NCI-H526 treated with DMSO at 0.1 percent for 48 hours (cell line): ENCODE measurements at regions not wholly inside any gene's neighbourhood (a gene's known extent, or its start where the extent isn't known, plus 50 kb on each side); places are given as distances from the start of the nearest gene placed in this dataset.
"Not testable (repeated sequence)": the region's sequence is repeated elsewhere in the genome, so short reads cannot be mapped to it uniquely, and the experiment has no call there.

ENCODE experiments used
- DNase-seq: peaks from one replicate; lab custom pipeline; 2025; lab: John Stamatoyannopoulos, UW

- DNase-seq = not testable (repeated sequence)
Measured at GRCh38 chr17:45586651-45586934, 96.1 kb upstream of the PLEKHM1 start.

- not testable (repeated sequence) for DNase-seq
Measured at GRCh38 chr17:45592433-45592923, 102.0 kb upstream of the PLEKHM1 start.

GRCh38 chr17:45596347-45596746, 105.8 kb upstream of the PLEKHM1 start:
- not testable (repeated sequence) for DNase-seq

GRCh38 chr17:45600052-45601012, 109.8 kb upstream of the PLEKHM1 start:
- DNase-seq = not testable (repeated sequence)

- DNase-seq = not testable (repeated sequence)
Measured at GRCh38 chr17:45601013-45601412, 110.5 kb upstream of the PLEKHM1 start.

GRCh38 chr17:45601605-45602539, 111.4 kb upstream of the PLEKHM1 start:
- DNase-seq = not testable (repeated sequence)

- not testable (repeated sequence) for DNase-seq
Measured at GRCh38 chr17:45605751-45606150, 115.2 kb upstream of the PLEKHM1 start.

- not testable (repeated sequence) for DNase-seq
Measured at GRCh38 chr17:45619984-45620405, 129.5 kb upstream of the PLEKHM1 start.

GRCh38 chr17:45620468-45620867, 129.9 kb upstream of the PLEKHM1 start:
- not testable (repeated sequence) for DNase-seq

GRCh38 chr17:45621087-45621486, 130.6 kb upstream of the PLEKHM1 start:
- DNase-seq = not testable (repeated sequence)

GRCh38 chr17:45622295-45622694, 131.8 kb upstream of the PLEKHM1 start:
- DNase-seq = not testable (repeated sequence)

GRCh38 chr17:45628019-45628418, 137.5 kb upstream of the PLEKHM1 start:
- no peak for DNase-seq

- no peak for DNase-seq
Measured at GRCh38 chr17:45631941-45632340, 141.4 kb upstream of the PLEKHM1 start.

GRCh38 chr17:45639297-45639849, 144.7 kb upstream of the CRHR1 start:
- DNase-seq = no peak

- DNase-seq = no peak
Measured at GRCh38 chr17:45640141-45640850, 143.8 kb upstream of the CRHR1 start.

GRCh38 chr17:45641541-45641940, 142.6 kb upstream of the CRHR1 start:
- DNase-seq = no peak

- DNase-seq = no peak
Measured at GRCh38 chr17:45643591-45643990, 140.5 kb upstream of the CRHR1 start.

GRCh38 chr17:45644637-45645036, 139.5 kb upstream of the CRHR1 start:
- DNase-seq = not testable (repeated sequence)

GRCh38 chr17:45645330-45645729, 138.8 kb upstream of the CRHR1 start:
- peak; percentile 49 for DNase-seq

GRCh38 chr17:45646288-45646988, 137.7 kb upstream of the CRHR1 start:
- no peak for DNase-seq

- no peak for DNase-seq
Measured at GRCh38 chr17:45648642-45649041, 135.5 kb upstream of the CRHR1 start.
